Hematopoietic multipotent progenitor cell treated with erythropoietin and hydrocortisone succinate and interleukin-3 and kit ligand, for 17 days (in vitro differentiated cells): ENCODE measurements at regions not wholly inside any gene's neighbourhood (a gene's known extent, or its start where the extent isn't known, plus 50 kb on each side); places are given as distances from the start of the nearest gene placed in this dataset.

Experiments
- DNase-seq: peaks from one replicate; pipeline ENCODE4 v3.0.0-alpha.2; 2015; ENCODE audit warnings: low spot score

- no peak for DNase-seq
Observed at GRCh38 chr2:121860758-121861227, 105.3 kb downstream of the TSN start.

- no peak for DNase-seq
Observed at GRCh38 chr2:121862286-121862685, 106.8 kb downstream of the TSN start.

GRCh38 chr2:121865914-121866313 lies 110.5 kb downstream of the TSN start:
- DNase-seq = no peak

GRCh38 chr2:121866789-121867188 lies 111.3 kb downstream of the TSN start:
- no peak for DNase-seq

- no peak for DNase-seq
Observed at GRCh38 chr2:121868652-121869051, 113.2 kb downstream of the TSN start.

GRCh38 chr2:121869363-121869762 lies 113.9 kb downstream of the TSN start:
- no peak for DNase-seq

- DNase-seq = no peak
Observed at GRCh38 chr2:121869873-121870272, 114.4 kb downstream of the TSN start.

GRCh38 chr2:121872651-121873050 lies 117.2 kb downstream of the TSN start:
- no peak for DNase-seq

GRCh38 chr2:121873864-121874263 lies 118.4 kb downstream of the TSN start:
- no peak for DNase-seq

GRCh38 chr2:121875585-121876185 lies 120.2 kb downstream of the TSN start:
- DNase-seq = no peak

- no peak for DNase-seq
Observed at GRCh38 chr2:121877366-121877765, 121.9 kb downstream of the TSN start.

- DNase-seq = no peak
Observed at GRCh38 chr2:121880283-121880682, 124.8 kb downstream of the TSN start.

GRCh38 chr2:121881038-121881437 lies 125.6 kb downstream of the TSN start:
- DNase-seq = no peak

- no peak for DNase-seq
Observed at GRCh38 chr2:121881950-121882349, 126.5 kb downstream of the TSN start.

GRCh38 chr2:121884078-121884477 lies 128.6 kb downstream of the TSN start:
- no peak for DNase-seq

GRCh38 chr2:121884511-121884921 lies 129.1 kb downstream of the TSN start:
- no peak for DNase-seq

GRCh38 chr2:121886059-121886458 lies 130.6 kb downstream of the TSN start:
- no peak for DNase-seq

- no peak for DNase-seq
Observed at GRCh38 chr2:121887513-121888188, 132.2 kb downstream of the TSN start.

GRCh38 chr2:121888189-121888557 lies 132.7 kb downstream of the TSN start:
- no peak for DNase-seq

- no peak for DNase-seq
Observed at GRCh38 chr2:121890041-121890440, 134.6 kb downstream of the TSN start.

- DNase-seq = no peak
Observed at GRCh38 chr2:121895723-121896571, 140.5 kb downstream of the TSN start.

- DNase-seq = no peak
Observed at GRCh38 chr2:121897335-121897970, 142.0 kb downstream of the TSN start.

GRCh38 chr2:121898483-121898882 lies 143.0 kb downstream of the TSN start:
- no peak for DNase-seq
